GM10248 (cell line): ENCODE measurements at regions not wholly inside any gene's neighbourhood (a gene's known extent, or its start where the extent isn't known, plus 50 kb on each side); places are given as distances from the start of the nearest gene placed in this dataset.

Experiments
- CTCF ChIA-PET: fragments of 300-600 bp; sonication (Branson Sonifier 250); formaldehyde crosslinking; extraction: SDS; loops from one replicate; lab custom pipeline; 2021; ENCODE audit warnings: antibody characterized with exemption; lab: Yijun Ruan, JAX
- POLR2A ChIA-PET: fragments of 350-650 bp; sonication (Branson Sonifier 250); formaldehyde crosslinking; extraction: SDS; loops from one replicate; lab custom pipeline; 2020; ENCODE audit warnings: antibody characterized with exemption; lab: Yijun Ruan, JAX
- DNase-seq: peaks from one replicate; pipeline ENCODE4 v3.0.0; 2012; ENCODE audit errors: extremely low spot score
- TF ChIP-seq, protein P1 (sequence below): IDR thresholded peaks from 2 replicates; pipeline ENCODE4 v1.5.1; 2012; ENCODE audit warnings: mild to moderate bottlenecking, low read depth; ENCODE audit errors: extremely low read depth, missing control alignments, control extremely low read depth

- DNase-seq = no peak
- TF ChIP-seq, protein P1, sequence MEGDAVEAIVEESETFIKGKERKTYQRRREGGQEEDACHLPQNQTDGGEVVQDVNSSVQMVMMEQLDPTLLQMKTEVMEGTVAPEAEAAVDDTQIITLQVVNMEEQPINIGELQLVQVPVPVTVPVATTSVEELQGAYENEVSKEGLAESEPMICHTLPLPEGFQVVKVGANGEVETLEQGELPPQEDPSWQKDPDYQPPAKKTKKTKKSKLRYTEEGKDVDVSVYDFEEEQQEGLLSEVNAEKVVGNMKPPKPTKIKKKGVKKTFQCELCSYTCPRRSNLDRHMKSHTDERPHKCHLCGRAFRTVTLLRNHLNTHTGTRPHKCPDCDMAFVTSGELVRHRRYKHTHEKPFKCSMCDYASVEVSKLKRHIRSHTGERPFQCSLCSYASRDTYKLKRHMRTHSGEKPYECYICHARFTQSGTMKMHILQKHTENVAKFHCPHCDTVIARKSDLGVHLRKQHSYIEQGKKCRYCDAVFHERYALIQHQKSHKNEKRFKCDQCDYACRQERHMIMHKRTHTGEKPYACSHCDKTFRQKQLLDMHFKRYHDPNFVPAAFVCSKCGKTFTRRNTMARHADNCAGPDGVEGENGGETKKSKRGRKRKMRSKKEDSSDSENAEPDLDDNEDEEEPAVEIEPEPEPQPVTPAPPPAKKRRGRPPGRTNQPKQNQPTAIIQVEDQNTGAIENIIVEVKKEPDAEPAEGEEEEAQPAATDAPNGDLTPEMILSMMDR = no peak
- CTCF ChIA-PET = no interaction called here
- POLR2A ChIA-PET = no interaction called here
Measured at GRCh38 chr19:30781047-30781446, 408.9 kb downstream of the ZNF536 start.

- POLR2A ChIA-PET = no interaction called here
- TF ChIP-seq, protein P1 = no peak
- CTCF ChIA-PET = interaction anchor here (1.1 kb wide), 1 partner anchor 1444 kb away, joined by 3 read pairs; no protein-coding TSS in a partner anchor
- no peak for DNase-seq
Measured at GRCh38 chr19:30780456-30780855, 408.3 kb downstream of the ZNF536 start.

DNA sequence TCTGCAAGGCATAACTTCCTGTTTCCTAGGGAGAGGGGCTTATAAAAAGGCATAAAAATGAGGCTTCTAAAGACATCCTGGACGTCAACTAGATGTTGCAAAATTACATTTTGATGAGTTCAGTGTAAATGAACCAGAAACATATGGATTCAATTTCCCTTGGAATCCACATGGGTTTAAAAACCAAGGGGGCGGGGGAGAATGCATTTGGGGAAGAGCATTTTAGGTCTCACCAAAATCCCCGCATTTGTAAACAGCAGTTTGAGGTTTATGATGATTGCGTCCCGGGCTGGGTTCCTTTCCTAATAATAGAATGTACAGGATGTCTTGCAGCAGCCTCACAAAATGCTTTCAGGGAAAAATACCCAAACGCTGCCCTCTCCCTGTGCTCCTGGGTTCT is 407.8 kb downstream of the ZNF536 start:
- ChIA-PET CTCF (interaction anchor here (1.1 kb wide), 1 partner anchor 1445 kb away, joined by 3 read pairs; no protein-coding TSS in a partner anchor), POLR2A (no interaction called here)
- DNase-seq = no peak
- TF ChIP-seq, protein P1 = no peak

GRCh38 chr19:30778961-30779715 is 407.0 kb downstream of the ZNF536 start:
- POLR2A ChIA-PET = no interaction called here
- TF ChIP-seq, protein P1 = no peak
- CTCF ChIA-PET = no interaction called here
- no peak for DNase-seq

DNA sequence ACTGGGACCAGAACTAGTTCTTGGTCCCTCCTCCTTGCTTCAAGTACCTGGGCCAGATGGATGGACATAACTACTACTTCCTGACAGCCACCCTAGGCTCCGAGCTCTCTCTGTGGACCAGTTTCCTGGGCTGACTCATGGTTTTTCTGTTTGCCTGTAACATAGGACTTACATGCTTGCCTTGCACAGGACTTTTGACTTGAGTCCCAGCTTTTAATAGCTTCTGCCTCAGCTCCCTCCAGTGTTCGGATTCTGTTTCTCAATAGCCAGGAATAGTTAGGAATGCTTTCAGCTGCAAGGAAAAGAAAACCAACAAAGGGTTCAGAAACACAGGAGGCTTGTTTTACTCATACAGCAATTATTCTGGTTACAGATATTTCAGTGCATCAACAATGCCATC is 405.9 kb downstream of the ZNF536 start:
- ChIA-PET CTCF (no interaction called here), POLR2A (no interaction called here)
- TF ChIP-seq, protein P1 = no peak
- DNase-seq = no peak

- no peak for DNase-seq
- POLR2A ChIA-PET = no interaction called here
- CTCF ChIA-PET = interaction anchor here (2.7 kb wide), 1 partner anchor 9 kb away, joined by 7 read pairs; no protein-coding TSS in a partner anchor
- TF ChIP-seq, protein P1 = no peak
Measured at GRCh38 chr19:30775956-30776355, 403.8 kb downstream of the ZNF536 start.
